Astrocyte of the cerebellum (primary cell): ENCODE measurements at regions not wholly inside any gene's neighbourhood (a gene's known extent, or its start where the extent isn't known, plus 50 kb on each side); places are given as distances from the start of the nearest gene placed in this dataset.

Experiments
- DNase-seq: peaks from one replicate; pipeline ENCODE4 v3.0.0-alpha.2; 2011; ENCODE audit warnings: low read depth
- H3K4me3 ChIP-seq: 2 replicates; pipeline ENCODE4 v1.5.1; 2011; ENCODE audit warnings: mild to moderate bottlenecking, low read depth, low read length, moderate library complexity
- in situ Hi-C: cut with HindIII; loops from 2 replicates; pipeline ENCODE4 v1.10.0; 2017; ENCODE audit warnings: low sequenced_read_pairs
- TF ChIP-seq, protein P1 (sequence below): IDR thresholded peaks from 2 replicates; pipeline ENCODE4 v1.5.1; 2012; ENCODE audit warnings: low read length, low read depth, moderate library complexity, mild to moderate bottlenecking; ENCODE audit errors: missing control alignments

DNA sequence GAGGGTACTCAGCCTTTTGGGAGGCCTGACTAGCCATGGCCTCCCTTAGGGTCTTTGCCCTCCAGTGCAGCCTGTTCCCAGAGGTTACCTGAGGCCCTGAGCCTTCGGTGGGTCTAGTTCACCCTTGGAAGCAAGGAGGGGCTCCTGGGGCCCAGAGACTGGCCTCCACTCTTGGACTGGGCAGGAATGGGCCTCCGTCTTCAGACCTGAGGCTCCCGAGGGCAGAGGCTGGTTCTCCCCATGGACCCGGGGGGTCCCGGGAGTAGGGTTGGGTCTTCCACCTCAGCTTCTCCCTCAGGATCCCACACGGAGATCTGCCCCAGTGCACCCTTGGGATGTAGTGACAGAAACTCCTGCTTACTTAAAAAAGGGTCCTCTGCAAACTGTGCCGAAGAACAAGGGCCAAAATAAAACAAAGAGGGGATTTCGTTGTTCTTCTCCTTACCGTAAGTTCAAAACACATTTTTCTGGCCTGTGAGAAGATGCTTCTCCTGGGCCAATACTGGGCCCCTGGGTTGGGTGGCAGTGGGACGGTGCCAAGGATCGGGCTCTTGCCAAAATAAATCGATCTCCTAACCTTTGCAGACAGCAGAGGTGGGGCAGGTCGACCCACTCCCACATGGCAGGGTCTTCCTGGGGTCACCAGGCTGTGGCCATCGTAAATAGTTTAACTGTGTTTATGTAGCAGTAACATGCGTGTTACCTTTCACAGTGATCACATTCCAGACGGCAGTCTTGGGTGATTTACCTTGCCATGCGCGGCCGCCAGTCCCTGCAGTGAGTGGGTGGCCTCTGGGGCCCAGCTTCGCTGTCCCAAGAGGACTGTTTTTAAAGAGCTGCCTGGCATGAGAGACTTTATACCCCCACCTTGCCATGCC, 151.8 kb downstream of the VEGFA start:
- no peak for DNase-seq
- TF ChIP-seq, protein P1, sequence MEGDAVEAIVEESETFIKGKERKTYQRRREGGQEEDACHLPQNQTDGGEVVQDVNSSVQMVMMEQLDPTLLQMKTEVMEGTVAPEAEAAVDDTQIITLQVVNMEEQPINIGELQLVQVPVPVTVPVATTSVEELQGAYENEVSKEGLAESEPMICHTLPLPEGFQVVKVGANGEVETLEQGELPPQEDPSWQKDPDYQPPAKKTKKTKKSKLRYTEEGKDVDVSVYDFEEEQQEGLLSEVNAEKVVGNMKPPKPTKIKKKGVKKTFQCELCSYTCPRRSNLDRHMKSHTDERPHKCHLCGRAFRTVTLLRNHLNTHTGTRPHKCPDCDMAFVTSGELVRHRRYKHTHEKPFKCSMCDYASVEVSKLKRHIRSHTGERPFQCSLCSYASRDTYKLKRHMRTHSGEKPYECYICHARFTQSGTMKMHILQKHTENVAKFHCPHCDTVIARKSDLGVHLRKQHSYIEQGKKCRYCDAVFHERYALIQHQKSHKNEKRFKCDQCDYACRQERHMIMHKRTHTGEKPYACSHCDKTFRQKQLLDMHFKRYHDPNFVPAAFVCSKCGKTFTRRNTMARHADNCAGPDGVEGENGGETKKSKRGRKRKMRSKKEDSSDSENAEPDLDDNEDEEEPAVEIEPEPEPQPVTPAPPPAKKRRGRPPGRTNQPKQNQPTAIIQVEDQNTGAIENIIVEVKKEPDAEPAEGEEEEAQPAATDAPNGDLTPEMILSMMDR, result no peak
- in situ Hi-C loops, result no loop called here
- H3K4me3 ChIP-seq, result no peak overlapping the region

DNA sequence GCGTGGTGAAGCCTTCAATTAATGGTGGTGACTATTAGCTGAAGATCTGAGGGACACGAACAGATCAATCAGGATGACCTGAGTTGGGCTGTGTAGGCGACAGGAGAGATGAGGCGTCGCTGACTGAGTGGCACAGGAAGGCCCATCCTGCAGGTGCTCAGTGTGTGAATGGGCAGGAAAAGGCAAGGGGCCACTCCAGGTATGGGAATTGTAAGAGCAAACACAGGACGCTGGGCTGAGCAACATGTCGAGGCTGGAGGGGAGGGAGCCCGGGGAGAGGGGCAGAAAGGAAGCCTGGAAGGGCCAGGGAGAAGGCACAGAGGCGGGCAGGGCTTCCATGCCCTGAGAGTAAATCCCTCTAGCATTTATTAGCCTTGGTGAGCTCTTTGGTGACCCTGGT, 151.0 kb downstream of the VEGFA start:
- no peak overlapping the region for H3K4me3 ChIP-seq
- TF ChIP-seq, protein P1, result no peak
- DNase-seq, result no peak
- in situ Hi-C loops, result no loop called here

DNA sequence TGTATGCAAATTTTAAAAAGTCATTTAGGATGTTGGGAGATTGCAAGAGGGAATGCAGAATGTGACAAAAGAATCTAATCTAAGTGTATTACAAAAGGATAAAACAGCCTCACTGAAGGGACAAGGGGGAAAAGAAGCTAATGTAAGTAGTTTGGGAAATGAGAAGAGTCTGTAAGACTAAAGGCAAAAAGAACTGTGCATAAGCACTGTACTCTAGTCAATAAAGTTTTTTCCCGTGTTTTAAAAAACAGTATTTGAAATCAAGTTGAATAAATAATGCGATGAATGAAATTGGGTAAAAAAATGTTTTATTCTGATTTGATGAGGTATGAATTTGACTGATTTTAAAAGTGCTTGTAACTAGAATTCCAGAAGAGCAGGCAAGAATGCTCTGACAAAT, 149.8 kb downstream of the VEGFA start:
- no peak for DNase-seq
- H3K4me3 ChIP-seq, result no peak overlapping the region
- in situ Hi-C loops, result loop anchor here (5.0 kb wide), 1 partner anchor 102 kb away; no protein-coding TSS in a partner anchor
- TF ChIP-seq, protein P1, result no peak

DNA sequence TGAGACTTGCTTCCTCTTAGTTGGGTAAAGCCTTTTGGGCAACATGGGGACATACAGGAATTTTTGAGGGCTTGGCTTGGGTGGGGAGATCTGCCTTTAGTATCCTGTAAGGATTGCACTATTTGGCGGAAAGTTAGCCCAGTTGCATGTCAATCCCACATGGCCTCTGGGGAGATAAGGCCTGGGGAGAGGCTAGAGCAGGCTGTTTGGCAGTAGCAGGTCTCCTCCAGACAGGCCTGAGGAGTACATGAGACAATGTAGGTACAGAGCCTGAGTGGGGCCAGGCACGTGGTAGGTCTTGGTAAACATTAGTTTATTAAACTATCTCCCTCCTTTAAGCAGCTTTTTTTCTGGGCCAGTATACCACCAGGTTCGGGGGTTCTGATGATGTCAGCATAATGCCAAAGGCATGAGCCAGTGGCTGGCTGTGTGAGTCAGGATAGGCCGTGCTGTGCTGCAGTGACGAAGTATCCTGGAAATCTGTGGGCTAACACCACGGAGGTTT, 147.9 kb downstream of the VEGFA start:
- no peak for DNase-seq
- no peak overlapping the region for H3K4me3 ChIP-seq
- TF ChIP-seq, protein P1, result no peak
- in situ Hi-C loops, result loop anchor here (5.0 kb wide), 1 partner anchor 101 kb away; no protein-coding TSS in a partner anchor

DNA sequence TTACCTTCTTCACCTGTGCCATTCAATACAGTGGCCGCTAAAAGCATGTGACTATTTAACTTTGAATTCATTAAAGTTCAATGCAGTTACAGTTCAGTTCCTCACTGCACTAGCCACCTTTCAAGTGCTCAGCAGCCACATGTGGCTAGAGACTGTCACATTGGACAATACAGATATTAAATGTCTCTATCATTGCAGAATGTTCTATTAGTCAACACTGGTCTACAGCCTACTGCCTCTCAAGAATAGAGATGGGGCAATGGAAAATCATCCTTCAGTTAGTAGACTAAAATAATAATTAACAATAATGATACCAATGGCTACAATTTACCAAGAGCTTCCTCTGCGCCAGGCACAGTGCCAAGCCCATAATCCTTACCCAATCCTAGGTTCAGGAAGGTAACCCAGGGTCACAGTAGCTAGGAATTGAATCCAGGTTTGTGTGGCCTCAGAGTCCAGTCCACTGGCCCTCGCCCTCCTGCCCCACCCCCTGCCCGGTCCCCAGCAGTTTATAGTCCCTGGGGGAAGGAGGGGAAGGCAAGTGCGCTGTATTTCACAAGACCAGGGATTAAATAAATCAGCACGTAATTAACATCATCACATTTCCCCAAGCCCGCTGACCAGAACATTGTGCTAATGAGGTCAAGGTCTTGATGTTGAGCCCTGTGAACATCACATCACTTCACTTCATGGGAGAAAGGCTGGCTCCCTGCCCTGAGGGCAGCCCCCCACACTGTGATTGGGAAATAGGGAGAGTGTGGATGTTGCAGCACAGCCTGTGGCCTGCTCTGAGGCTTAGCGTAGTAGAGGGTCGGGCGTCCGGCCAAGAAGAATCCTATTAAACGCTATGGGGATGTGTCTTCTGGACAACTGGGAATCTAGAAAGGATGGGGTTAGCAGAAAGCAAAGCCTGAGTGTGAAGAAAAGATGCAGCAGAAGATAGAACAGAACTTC, 147.2 kb downstream of the VEGFA start:
- no peak overlapping the region for H3K4me3 ChIP-seq
- in situ Hi-C loops, result loop anchor here (5.0 kb wide), 1 partner anchor 100 kb away; no protein-coding TSS in a partner anchor
- TF ChIP-seq, protein P1, result no peak
- DNase-seq, result no peak
